Loucy (cell line): ENCODE measurements at regions not wholly inside any gene's neighbourhood (a gene's known extent, or its start where the extent isn't known, plus 50 kb on each side); places are given as distances from the start of the nearest gene placed in this dataset.

Experiments used
- H2AFZ ChIP-seq: fragments of 200-600 bp; sonication (generic); 2 replicates; pipeline ENCODE4 v1.6.0; 2016; ENCODE audit warnings: antibody characterized with exemption, mild to moderate bottlenecking, low read length, moderate library complexity
- H3F3A ChIP-seq: fragments of 200-600 bp; 2 replicates; pipeline ENCODE4 v1.6.0; 2016; ENCODE audit warnings: antibody characterized with exemption, low read depth, mild to moderate bottlenecking
- H3K27me3 ChIP-seq: fragments of 200-600 bp; sonication (generic); 2 replicates; pipeline ENCODE4 v1.6.1; 2014; ENCODE audit warnings: low read length, mild to moderate bottlenecking; ENCODE audit not compliant: insufficient read depth, poor library complexity, severe bottlenecking
- H3K36me3 ChIP-seq: fragments of 200-600 bp; sonication (generic); 2 replicates; pipeline ENCODE4 v1.6.1; 2016; ENCODE audit warnings: low read length; ENCODE audit not compliant: insufficient read depth
- H3K4me1 ChIP-seq: fragments of 200-600 bp; sonication (generic); 2 replicates; pipeline ENCODE4 v1.5.1; 2014; ENCODE audit warnings: low read length, mild to moderate bottlenecking; ENCODE audit not compliant: insufficient read depth, poor library complexity, severe bottlenecking
- H3K4me2 ChIP-seq: fragments of 200-600 bp; sonication (generic); 2 replicates; pipeline ENCODE4 v1.6.0; 2014; ENCODE audit warnings: antibody characterized with exemption, low read length, low read depth, mild to moderate bottlenecking; ENCODE audit not compliant: poor library complexity, severe bottlenecking
- H3K4me3 ChIP-seq: fragments of 200-600 bp; sonication (generic); 2 replicates; pipeline ENCODE4 v1.5.1; 2014; ENCODE audit warnings: low read length, mild to moderate bottlenecking, mixed read lengths; ENCODE audit not compliant: poor library complexity, severe bottlenecking
- H3K79me2 ChIP-seq: fragments of 200-600 bp; sonication (generic); 2 replicates; pipeline ENCODE4 v1.6.1; 2014; ENCODE audit warnings: low read length; ENCODE audit not compliant: insufficient read depth
- H3K9ac ChIP-seq: fragments of 200-600 bp; sonication (generic); 2 replicates; pipeline ENCODE4 v1.6.0; 2014; ENCODE audit warnings: mild to moderate bottlenecking, low read depth, low read length, moderate library complexity; ENCODE audit not compliant: poor library complexity, severe bottlenecking
- H3K9me2 ChIP-seq: fragments of 200-600 bp; sonication (generic); replicated peaks from 2 replicates; pipeline ENCODE4 v1.6.1; 2016; ENCODE audit warnings: low read depth, low read length, mixed read lengths
- H3K9me3 ChIP-seq: fragments of 200-600 bp; sonication (generic); 2 replicates; pipeline ENCODE4 v1.6.1; 2014; ENCODE audit warnings: mild to moderate bottlenecking, antibody characterized with exemption, low read length, low read depth; ENCODE audit not compliant: insufficient read depth
- H4K20me1 ChIP-seq: fragments of 200-600 bp; sonication (generic); 2 replicates; pipeline ENCODE4 v1.6.0; 2014; ENCODE audit warnings: antibody characterized with exemption, low read length, mild to moderate bottlenecking; ENCODE audit not compliant: insufficient read depth, poor library complexity, severe bottlenecking
- EZH2phosphoT487 ChIP-seq: fragments of 200-600 bp; IDR thresholded peaks from 2 replicates; pipeline ENCODE4 v1.6.1; 2018; ENCODE audit warnings: antibody characterized with exemption, mild to moderate bottlenecking, moderate library complexity, borderline replicate concordance
- TF ChIP-seq, protein P1 (sequence below): fragments of 200-600 bp; sonication (generic); conservative IDR thresholded peaks from 2 replicates; pipeline ENCODE4 v1.5.1; 2014; ENCODE audit warnings: mild to moderate bottlenecking, antibody characterized with exemption, low read length

DNA sequence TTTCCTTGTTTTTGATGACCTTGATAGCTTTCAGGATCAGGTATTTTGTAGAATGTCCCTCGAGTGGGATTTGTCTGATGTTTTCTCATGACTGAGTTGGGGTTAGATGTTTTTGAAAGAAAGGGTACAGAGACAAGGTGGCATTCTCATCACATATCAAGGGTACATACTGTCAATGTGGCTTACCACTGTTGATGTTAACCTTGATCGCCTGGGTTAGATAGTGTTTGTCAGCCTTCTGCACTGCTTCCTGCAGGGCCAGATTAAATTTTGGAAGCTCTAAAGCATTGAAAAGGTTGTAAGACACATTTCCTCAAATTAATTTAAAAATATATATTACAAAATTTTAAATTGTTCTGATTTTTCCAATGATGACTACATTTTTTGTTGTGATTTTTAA is 287.4 kb upstream of the ACTBL2 start:
- H4K20me1 ChIP-seq, result no peaks in the 10 kb centered on the region
- H3K36me3 ChIP-seq, result no peaks in the 10 kb centered on the region
- TF ChIP-seq, protein P1, sequence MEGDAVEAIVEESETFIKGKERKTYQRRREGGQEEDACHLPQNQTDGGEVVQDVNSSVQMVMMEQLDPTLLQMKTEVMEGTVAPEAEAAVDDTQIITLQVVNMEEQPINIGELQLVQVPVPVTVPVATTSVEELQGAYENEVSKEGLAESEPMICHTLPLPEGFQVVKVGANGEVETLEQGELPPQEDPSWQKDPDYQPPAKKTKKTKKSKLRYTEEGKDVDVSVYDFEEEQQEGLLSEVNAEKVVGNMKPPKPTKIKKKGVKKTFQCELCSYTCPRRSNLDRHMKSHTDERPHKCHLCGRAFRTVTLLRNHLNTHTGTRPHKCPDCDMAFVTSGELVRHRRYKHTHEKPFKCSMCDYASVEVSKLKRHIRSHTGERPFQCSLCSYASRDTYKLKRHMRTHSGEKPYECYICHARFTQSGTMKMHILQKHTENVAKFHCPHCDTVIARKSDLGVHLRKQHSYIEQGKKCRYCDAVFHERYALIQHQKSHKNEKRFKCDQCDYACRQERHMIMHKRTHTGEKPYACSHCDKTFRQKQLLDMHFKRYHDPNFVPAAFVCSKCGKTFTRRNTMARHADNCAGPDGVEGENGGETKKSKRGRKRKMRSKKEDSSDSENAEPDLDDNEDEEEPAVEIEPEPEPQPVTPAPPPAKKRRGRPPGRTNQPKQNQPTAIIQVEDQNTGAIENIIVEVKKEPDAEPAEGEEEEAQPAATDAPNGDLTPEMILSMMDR, result no peak
- 0 out of 2 replicates have a peak, but pooled peaks have one; percentile 30 for TF ChIP-seq EZH2phosphoT487
- no peak overlapping the region for H2AFZ ChIP-seq
- H3K79me2 ChIP-seq, result no peaks in the 10 kb centered on the region
- H3K4me3 ChIP-seq, result no peak overlapping the region
- no peaks in the 10 kb centered on the region for H3K27me3 ChIP-seq
- no peaks in the 10 kb centered on the region for H3F3A ChIP-seq
- no peak overlapping the region for H3K9ac ChIP-seq
- no peaks in the 10 kb centered on the region for H3K9me2 ChIP-seq
- no peak overlapping the region for H3K4me2 ChIP-seq
- H3K9me3 ChIP-seq, result no peaks in the 10 kb centered on the region
- H3K4me1 ChIP-seq, result peaks cover 13% of the 10 kb centered on the region

DNA sequence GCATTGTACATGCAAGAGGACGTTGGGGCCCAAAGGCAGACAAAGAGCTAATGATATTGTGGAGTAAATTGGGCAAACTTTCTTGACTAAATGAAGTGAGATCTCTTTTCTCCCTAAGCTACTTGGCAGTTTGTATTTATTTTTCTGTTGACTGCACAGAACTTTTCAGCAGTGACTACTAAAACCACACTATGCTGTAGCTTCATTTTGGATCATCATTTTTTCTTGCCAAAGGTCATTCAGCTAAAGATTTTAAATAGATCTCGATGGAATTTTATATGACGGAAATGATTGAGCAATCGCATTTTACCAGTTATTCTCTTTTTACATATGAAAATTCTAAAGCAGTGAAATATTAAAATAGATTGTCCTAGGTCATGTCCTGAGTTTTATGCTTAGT is 286.1 kb upstream of the ACTBL2 start:
- no peak overlapping the region for H3K4me3 ChIP-seq
- H3K9me3 ChIP-seq, result no peaks in the 10 kb centered on the region
- peaks cover 13% of the 10 kb centered on the region for H3K4me1 ChIP-seq
- no peaks in the 10 kb centered on the region for H3K27me3 ChIP-seq
- no peaks in the 10 kb centered on the region for H4K20me1 ChIP-seq
- H3F3A ChIP-seq, result no peaks in the 10 kb centered on the region
- H3K4me2 ChIP-seq, result no peak overlapping the region
- H3K9me2 ChIP-seq, result no peaks in the 10 kb centered on the region
- no peak overlapping the region for H2AFZ ChIP-seq
- H3K36me3 ChIP-seq, result no peaks in the 10 kb centered on the region
- H3K9ac ChIP-seq, result no peak overlapping the region
- H3K79me2 ChIP-seq, result no peaks in the 10 kb centered on the region
- TF ChIP-seq EZH2phosphoT487, result no peak
- TF ChIP-seq, protein P1, result no peak

DNA sequence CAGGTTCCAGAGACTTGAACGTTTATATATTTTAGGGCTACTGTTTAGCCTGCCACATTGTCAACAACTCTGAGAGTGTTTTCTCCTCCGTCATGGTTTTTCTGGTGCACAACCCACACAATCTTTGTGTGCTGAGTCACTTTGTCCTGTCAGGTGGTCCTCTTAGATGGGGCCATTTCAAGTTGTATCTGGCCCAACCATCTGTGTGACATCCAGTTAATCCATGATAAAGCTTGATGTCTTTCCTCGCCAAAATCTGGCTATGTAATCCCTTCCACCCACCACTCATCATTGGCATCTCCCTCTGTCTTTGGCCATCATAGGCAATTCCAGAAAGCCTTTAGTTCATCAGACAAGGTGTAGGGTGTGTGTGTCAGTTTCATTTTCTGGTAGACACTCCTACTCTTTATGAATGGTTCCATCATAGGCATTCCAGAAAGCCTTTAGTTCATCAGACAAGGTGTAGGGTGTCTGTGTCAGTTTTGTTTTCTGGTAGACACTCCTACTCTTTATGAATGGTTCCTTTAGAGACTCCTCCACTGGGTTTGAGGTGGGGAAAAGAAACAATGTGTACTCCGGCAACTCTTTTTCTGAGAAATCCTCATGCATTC is 282.0 kb upstream of the ACTBL2 start:
- no peaks in the 10 kb centered on the region for H3F3A ChIP-seq
- no peaks in the 10 kb centered on the region for H3K9me3 ChIP-seq
- no peak overlapping the region for H3K9ac ChIP-seq

More for the DNA sequence above, 282.0 kb upstream of the ACTBL2 start:
- no peaks in the 10 kb centered on the region for H3K4me1 ChIP-seq
- no peak for TF ChIP-seq EZH2phosphoT487
- TF ChIP-seq, protein P1, result no peak
- H3K4me2 ChIP-seq, result no peak overlapping the region
- no peaks in the 10 kb centered on the region for H3K9me2 ChIP-seq
- H3K27me3 ChIP-seq, result no peaks in the 10 kb centered on the region
- H4K20me1 ChIP-seq, result no peaks in the 10 kb centered on the region
- H3K79me2 ChIP-seq, result no peaks in the 10 kb centered on the region
- no peaks in the 10 kb centered on the region for H3K36me3 ChIP-seq
- H2AFZ ChIP-seq, result no peak overlapping the region
- H3K4me3 ChIP-seq, result no peak overlapping the region
